NCI-H1694 treated with DMSO at 0.1 percent for 48 hours (cell line): ENCODE measurements at regions not wholly inside any gene's neighbourhood (a gene's known extent, or its start where the extent isn't known, plus 50 kb on each side); places are given as distances from the start of the nearest gene placed in this dataset.

Experiments
- DNase-seq: peaks from one replicate; lab custom pipeline; 2025; lab: John Stamatoyannopoulos, UW

GRCh38 chr2:103810875-103811274 is 1043.0 kb upstream of the POU3F3 start:
- DNase-seq: no peak

DNA sequence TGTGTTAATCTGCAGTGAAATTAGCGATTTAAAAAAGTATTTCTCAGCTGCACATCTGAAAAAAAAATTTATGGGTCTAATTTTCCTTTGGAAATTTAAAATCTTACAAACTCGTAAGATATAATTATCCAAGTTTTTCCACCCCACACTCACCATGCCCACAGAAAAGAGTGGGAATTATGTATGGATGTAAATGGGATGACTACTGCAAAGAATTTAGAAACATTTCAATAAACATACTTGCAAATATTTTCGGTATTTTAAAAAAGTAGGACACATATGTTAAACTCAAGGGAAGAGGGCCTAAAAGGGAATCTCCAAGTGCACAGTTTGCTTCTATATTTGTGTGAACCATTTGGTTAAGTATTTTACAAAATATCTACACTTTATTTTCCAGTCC is 1039.9 kb upstream of the POU3F3 start:
- DNase-seq: no peak

DNA sequence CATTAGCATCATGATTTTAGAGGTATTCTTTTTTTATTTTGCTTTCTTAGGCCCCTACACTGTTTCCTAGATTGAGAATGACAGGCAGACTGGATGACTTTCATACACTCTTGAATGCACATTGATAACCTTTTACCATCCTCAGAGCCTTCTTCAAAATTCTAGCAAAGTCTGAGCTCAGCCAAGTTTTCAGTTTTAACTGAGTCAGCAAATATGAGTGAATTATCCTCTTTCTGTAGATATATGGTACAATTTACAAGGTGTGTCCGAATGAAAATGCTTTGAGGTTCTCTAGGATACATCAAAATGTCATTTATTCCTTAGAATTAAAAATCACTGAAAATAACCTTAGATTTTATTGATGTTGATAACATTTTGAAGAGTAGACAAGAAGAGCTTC is 1038.2 kb upstream of the POU3F3 start:
- no peak for DNase-seq

DNA sequence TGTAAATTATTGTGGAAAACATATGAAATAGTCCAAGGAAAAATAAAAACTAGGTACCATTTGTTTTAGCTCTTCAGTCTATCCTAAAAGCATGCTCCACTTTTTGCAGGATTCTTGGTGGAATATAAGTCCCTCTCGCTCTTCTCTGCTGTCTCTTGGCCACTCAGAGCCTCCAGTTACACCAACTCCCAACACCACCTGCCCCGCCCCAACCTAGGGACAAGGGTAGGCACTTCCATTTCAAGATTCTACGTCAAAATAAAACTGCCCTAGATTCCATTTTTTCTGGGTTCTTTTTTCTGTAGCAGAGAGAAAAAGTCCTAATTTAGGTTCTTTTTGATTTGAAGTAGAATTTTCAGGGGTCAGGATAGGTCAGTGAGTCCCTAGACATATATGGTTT is 1036.2 kb upstream of the POU3F3 start:
- no peak for DNase-seq

DNA sequence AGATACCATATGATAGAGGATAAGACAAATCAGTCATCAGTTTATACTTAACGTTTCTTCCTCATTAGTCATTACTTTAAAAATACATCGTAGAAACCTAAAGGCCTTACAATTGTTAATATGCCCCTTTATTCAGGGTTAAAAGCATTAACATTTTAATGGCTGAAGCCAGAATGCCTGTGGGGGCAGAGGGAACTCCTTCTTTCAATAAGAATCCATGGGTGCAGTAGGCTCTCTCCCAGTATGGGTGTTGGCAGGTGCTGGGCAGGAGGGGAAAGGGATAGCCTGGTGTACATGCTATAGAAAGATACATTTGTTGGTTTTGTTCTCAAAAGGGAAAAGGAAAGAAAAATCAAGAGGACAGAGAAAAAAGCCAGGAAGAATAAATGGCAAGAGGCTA is 1035.7 kb upstream of the POU3F3 start:
- no peak for DNase-seq

- no peak for DNase-seq
Measured at GRCh38 chr2:103819599-103819998, 1034.3 kb upstream of the POU3F3 start.

GRCh38 chr2:103823847-103824246 is 1030.1 kb upstream of the POU3F3 start:
- DNase-seq: no peak

GRCh38 chr2:103847276-103847675 is 1006.6 kb upstream of the POU3F3 start:
- DNase-seq: no peak

GRCh38 chr2:103859238-103859637 is 994.7 kb upstream of the POU3F3 start:
- DNase-seq: no peak

- DNase-seq: no peak
Measured at GRCh38 chr2:103860016-103860415, 993.9 kb upstream of the POU3F3 start.

- no peak for DNase-seq
Measured at GRCh38 chr2:103868396-103868795, 985.5 kb upstream of the POU3F3 start.

DNA sequence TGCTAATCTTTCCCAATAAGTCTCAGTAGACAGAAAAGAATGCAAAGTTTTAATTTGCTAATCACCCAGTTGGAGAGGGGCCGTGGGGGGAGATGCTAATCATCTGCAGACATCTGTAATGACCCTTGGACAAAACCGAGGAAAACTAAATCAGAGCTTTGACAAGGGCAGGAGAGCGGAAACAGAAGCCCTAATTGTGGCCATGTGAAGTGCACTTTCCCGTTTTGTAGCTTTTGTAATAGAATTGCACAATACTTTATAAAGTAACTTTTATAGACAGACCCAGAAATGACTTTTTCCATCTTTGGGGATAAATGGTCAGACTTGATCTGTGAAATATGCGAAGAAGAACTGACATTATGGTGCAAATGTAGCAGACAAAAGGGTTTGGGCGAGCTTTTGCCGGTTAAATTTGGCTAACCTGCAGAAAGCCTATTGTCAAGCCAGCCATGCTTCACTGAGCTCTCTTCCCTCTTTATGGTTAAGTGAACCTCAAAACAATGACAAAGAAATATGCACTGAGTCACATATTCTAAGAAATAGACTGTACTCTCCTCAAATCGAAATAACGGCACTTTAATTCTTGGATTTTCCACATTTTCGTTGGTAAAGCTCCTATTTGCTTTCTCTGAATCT is 980.1 kb upstream of the POU3F3 start:
- no peak for DNase-seq

DNA sequence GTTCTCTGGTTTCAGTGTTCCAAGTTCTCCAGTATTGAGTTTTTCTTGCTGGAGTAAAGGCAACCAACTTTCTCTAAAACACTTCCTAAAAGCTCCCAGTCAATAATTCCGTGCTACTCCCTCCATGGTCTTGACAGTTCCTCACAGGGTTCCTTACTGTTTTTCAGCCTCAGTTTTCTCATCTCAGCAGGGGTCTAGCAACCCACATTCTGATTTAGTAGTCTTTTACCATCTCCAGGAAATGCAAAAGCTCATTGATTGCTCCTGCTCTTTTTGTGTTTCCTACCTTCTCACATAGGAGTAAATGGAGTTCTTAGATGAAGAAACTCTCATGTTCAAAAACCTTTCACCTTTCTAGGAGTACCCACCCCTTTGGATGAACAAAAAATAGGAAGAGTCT is 978.8 kb upstream of the POU3F3 start:
- DNase-seq: no peak

DNA sequence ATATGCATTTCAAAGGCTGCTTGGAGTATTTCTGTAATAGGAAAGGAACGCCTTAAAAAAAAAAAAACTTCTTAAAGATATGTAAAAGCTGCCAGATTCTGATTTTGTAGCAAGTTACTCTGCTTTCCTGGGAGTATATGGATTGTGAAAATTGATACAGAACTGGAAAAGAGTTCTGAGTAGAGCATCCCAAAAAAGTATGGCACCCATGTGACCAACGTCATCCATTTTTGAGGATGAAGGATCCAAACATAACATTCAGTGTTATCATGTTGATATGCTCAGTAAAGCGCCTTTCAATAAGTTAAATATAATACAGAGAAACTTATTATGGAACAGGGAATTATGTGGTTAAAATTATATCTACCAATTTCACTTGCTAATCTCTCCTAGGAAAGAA is 978.4 kb upstream of the POU3F3 start:
- DNase-seq: no peak

- DNase-seq: no peak
Measured at GRCh38 chr2:103876611-103877010, 977.3 kb upstream of the POU3F3 start.

DNA sequence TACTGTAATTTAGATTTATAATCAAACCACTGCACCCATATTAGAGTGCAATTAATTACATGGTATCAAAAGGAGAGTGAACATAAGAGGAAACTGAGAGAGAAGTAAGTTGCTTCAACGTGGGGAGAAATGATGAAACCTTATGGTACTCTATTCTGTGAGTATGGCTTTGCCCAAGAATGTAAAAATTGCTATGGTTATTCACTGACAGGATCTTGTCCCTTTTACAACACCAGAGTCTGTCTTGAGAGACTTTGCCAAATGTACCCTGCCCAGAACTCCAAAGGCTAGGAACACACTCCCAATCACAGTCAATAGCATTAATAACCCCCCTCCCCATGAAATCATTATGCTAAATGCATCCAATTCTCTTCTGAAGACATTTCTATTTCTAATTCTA is 974.8 kb upstream of the POU3F3 start:
- DNase-seq: no peak

DNA sequence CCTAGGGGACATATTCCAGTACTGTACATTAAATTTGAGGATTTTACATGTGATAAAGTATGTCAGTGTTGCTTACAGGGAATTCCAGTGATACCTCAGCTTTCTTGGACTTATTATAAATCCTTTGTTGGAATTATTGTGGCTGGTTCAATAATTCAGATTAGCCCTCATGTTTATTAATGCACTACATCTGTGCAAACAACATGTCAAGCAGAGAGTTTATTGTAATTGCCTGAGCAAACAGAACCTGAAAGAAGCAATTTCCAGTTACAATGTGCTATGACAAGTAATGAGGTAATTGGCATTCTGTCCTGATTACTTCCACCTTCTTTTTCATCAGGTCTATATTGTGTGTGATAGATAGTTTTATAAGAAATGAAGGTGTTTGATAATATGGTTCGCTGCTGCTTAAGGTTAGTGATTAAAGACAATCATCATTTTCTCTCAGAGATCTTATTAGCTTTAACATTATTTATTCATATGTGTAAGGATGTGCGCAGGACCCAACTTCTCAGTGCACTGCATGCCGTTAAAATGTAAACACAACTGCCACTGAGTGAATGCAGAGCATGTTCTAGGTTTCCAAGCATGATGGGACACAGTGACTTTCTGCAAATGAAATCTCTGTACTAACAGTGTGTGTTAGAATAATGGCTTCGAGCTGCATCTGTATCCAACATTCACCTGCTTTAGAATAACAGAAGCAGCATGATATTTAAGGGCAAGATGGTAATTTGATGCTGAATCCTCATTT is 973.7 kb upstream of the POU3F3 start:
- no peak for DNase-seq

DNA sequence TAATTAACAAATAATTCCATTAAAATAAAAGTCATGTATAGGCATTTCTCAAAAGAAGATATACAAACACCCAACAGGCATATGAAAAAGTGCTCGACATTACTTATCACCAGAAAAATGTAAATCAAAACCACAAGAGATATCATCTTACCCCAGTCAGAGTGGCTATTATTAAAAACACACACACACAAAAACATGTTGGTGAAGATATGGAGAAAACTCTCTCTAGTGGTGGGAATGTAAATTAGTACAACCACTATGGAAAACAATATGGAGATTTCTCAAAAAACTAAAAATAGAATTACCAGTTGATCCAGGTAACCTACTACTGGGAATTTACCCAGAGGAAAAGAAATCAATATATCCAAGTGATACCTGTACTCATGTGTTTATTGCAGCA is 966.3 kb upstream of the POU3F3 start:
- no peak for DNase-seq

- DNase-seq: no peak
Measured at GRCh38 chr2:103896182-103896581, 957.7 kb upstream of the POU3F3 start.

DNA sequence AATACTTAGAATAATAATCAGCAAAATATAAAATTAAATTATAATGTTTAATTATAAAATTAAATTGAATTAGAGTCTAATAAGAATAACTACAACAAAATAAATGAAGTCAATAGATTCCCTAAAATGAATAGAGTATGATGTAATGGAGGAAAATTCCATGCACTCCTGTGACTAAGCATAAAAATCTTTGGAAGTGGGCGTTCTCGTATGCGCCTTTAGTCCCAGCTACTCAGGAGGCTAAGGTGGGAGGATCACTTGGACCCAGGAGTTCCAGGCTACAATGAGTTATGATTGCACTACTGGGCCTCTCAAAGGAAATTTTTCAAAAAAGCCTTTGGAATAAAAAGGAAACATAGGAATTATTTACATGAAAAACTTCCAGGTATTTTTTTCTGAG is 955.4 kb upstream of the POU3F3 start:
- no peak for DNase-seq

GRCh38 chr2:103902347-103902746 is 951.6 kb upstream of the POU3F3 start:
- DNase-seq: no peak

GRCh38 chr2:103921161-103921560 is 932.8 kb upstream of the POU3F3 start:
- DNase-seq: no peak

GRCh38 chr2:103942199-103942598 is 911.7 kb upstream of the POU3F3 start:
- DNase-seq: no peak

DNA sequence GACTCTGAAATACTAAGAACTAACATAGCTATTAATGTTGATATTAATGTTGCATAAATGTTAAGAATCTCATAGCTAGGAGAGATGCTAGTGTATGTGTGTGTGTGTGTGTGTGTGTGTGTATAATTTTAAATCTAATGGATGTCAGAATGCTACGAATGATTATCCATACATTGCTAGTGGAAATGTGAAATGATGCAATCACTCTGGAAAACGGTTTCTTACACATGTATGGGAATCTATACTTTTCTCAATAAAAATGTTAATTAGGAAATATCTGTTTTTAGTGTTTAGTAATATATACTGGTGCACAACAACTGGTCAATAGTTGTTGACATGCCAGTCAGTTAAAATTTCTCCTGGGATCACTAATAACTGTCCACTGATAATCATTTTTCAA is 908.8 kb upstream of the POU3F3 start:
- no peak for DNase-seq
